Hematopoietic multipotent progenitor cell treated with erythropoietin and hydrocortisone succinate and interleukin-3 and kit ligand, for 17 days (in vitro differentiated cells): ENCODE measurements at regions not wholly inside any gene's neighbourhood (a gene's known extent, or its start where the extent isn't known, plus 50 kb on each side); places are given as distances from the start of the nearest gene placed in this dataset.
A peak's percentile ranks its signal among the peaks of the same experiment; 100 is the strongest.

ENCODE experiments used
- DNase-seq: peaks from one replicate; pipeline ENCODE4 v3.0.0-alpha.2; 2015; ENCODE audit warnings: low spot score

GRCh38 chr11:62030071-62030684 lies 62.7 kb upstream of the FTH1 start:
- no peak for DNase-seq

GRCh38 chr11:62026739-62027370 lies 59.4 kb upstream of the FTH1 start:
- DNase-seq, result peak; percentile 23

GRCh38 chr11:62025487-62026105 lies 58.2 kb upstream of the FTH1 start:
- DNase-seq, result peak; percentile 86

GRCh38 chr11:62024936-62025486 lies 57.6 kb upstream of the FTH1 start:
- DNase-seq, result peak; percentile 59

- DNase-seq, result no peak
Observed at GRCh38 chr11:62022211-62022610, 54.8 kb upstream of the FTH1 start.

- no peak for DNase-seq
Observed at GRCh38 chr11:62020661-62021060, 53.2 kb upstream of the FTH1 start.

GRCh38 chr11:62018981-62019664 lies 51.7 kb upstream of the FTH1 start:
- no peak for DNase-seq

GRCh38 chr11:62017878-62018655 lies 50.6 kb upstream of the FTH1 start:
- DNase-seq, result no peak
